Mucosa of descending colon (tissue), 3 donors: ENCODE measurements at regions not wholly inside any gene's neighbourhood (a gene's known extent, or its start where the extent isn't known, plus 50 kb on each side); places are given as distances from the start of the nearest gene placed in this dataset.
"Not testable (repeated sequence)": the region's sequence is repeated elsewhere in the genome, so short reads cannot be mapped to it uniquely, and the experiment has no call there.

ENCODE experiments used
- ATAC-seq: fragments of 200-7000 bp; cut with Tn5 transposase; one replicate; pipeline ENCODE4 v1.9.1; 2020; ENCODE audit warnings: mild to moderate bottlenecking, moderate library complexity
- DNase-seq, 3 donors: peaks; one replicate each; pipeline ENCODE4 v3.0.0-alpha.2; 2020
- H3K36me3 ChIP-seq: fragments of 200-600 bp; one replicate; pipeline ENCODE4 v1.8.0; 2021; ENCODE audit warnings: low read depth, mild to moderate bottlenecking
- H3K4me1 ChIP-seq: fragments of 200-600 bp; one replicate; pipeline ENCODE4 v1.8.0; 2021; ENCODE audit warnings: low read depth, mild to moderate bottlenecking
- H3K4me3 ChIP-seq: fragments of 200-600 bp; one replicate; pipeline ENCODE4 v1.8.0; 2021; ENCODE audit warnings: mild to moderate bottlenecking
- H3K9me3 ChIP-seq: fragments of 200-600 bp; one replicate; pipeline ENCODE4 v1.8.0; 2021; ENCODE audit warnings: mild to moderate bottlenecking
- intact Hi-C, 2 donors: fragments of 100-400 bp; cut with DNase I in 1 of 2; cut with micrococcal nuclease in 1 of 2; formaldehyde crosslinking; loops; one replicate each; pipeline versions ENCODE4 v1.11.0 to v1.11.1; 2022; cut with DNase I, micrococcal nuclease
- TF ChIP-seq, protein P1 (sequence below): fragments of 200-600 bp; IDR thresholded peaks from one replicate; pipeline ENCODE4 v1.8.0; 2022; ENCODE audit warnings: antibody characterized with exemption, mild to moderate bottlenecking
- donor health status: DM: no; HTN: no; CAD: no; lungs with moderate emphysema.
- donor health status: DM: no; HTN: no; CAD: no.
- donor health status: DM: no; HTN: yes; CAD: no.

DNA sequence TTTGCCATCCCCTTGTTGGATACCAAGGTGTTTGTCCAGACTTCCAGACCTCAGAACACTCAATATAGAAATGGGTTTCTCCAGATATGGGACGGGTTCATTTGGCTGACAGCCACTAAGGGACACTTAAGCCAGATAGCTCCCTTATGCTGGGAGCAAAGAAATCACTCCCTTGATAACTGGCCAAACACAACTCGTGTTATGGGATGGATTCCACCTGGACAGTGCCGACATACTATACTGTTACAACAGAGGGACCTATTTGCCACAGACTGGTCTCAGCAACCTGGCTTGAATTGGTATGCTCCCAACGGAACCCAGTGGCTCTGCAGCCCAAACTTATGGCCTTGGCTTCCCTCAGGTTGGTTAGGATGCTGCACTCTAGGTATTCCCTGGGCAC is 114.0 kb upstream of the PLCL2 start:
- no peaks in the 10 kb centered on the region for H3K4me1 ChIP-seq
- H3K9me3 ChIP-seq = no peaks in the 10 kb centered on the region
- ATAC-seq (no peak), DNase-seq (no peak)
- TF ChIP-seq, protein P1, sequence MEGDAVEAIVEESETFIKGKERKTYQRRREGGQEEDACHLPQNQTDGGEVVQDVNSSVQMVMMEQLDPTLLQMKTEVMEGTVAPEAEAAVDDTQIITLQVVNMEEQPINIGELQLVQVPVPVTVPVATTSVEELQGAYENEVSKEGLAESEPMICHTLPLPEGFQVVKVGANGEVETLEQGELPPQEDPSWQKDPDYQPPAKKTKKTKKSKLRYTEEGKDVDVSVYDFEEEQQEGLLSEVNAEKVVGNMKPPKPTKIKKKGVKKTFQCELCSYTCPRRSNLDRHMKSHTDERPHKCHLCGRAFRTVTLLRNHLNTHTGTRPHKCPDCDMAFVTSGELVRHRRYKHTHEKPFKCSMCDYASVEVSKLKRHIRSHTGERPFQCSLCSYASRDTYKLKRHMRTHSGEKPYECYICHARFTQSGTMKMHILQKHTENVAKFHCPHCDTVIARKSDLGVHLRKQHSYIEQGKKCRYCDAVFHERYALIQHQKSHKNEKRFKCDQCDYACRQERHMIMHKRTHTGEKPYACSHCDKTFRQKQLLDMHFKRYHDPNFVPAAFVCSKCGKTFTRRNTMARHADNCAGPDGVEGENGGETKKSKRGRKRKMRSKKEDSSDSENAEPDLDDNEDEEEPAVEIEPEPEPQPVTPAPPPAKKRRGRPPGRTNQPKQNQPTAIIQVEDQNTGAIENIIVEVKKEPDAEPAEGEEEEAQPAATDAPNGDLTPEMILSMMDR = no peak
- intact Hi-C loops = no loop called here
- no peaks in the 10 kb centered on the region for H3K36me3 ChIP-seq
- no peak overlapping the region for H3K4me3 ChIP-seq

DNA sequence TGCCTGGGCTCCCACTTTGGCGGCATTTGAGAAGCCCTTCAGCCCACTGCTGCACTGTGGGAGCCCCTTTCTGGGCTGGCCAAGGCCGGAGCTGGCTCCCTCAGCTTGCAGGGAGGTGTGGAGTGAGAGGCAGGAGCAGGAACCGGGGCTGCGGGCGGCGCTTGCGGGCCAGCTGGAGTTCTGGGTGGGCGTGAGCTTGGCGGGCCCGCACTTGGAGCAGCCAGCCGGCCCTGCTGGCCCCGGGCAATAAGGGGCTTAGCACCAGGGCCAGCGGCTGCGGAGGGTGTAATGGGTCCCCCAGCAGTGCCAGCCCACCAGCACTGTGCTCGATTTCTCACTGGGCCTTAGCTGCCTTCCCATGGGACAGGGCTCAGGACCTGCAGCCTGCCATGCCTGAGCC is 111.2 kb upstream of the PLCL2 start:
- H3K9me3 ChIP-seq, H3K4me3 ChIP-seq, ATAC-seq, intact Hi-C loops, H3K36me3 ChIP-seq, H3K4me1 ChIP-seq, DNase-seq: not testable (repeated sequence)

DNA sequence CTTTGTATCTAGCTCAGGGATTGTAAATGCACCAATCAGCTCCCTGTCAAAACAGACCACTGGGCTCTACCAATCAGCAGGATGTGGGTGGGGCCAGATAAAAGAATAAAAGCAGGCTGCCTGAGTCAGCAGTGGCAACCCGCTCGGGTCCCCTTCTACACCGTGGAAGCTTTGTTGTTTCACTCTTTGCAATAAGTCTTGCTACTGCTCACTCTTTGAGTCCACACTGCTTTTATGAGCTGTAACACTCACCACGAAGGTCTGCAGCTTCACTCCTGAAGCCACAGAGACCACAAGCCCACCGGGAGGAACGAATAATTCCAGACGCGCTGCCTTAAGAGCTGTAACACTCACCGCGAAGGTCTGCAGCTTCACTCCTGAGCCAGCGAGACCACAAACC is 110.2 kb upstream of the PLCL2 start:
- H3K36me3 ChIP-seq, DNase-seq, H3K9me3 ChIP-seq, ATAC-seq, H3K4me1 ChIP-seq, intact Hi-C loops, H3K4me3 ChIP-seq: not testable (repeated sequence)

DNA sequence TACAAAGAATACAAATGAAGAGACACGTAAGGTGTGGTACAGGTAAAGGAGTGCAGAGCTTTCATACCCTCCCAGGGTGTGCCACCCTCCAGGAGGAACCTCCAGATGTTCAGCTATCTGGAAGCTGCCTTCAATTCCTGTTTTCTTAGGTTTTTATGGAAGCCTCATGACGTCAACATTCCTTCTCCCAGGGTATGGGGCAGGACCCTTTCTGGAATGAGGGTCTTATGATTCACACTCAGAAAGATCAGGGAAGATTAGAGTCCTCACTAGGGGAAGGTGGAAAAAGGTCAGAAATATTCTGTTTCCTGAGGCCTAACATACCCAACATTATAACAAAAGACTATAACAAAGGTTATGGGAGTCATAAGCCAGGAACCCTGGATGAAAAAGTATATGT is 99.8 kb upstream of the PLCL2 start:
- no peak for DNase-seq
- no peaks in the 10 kb centered on the region for H3K4me1 ChIP-seq
- intact Hi-C loops = no loop called here
- no peaks in the 10 kb centered on the region for H3K36me3 ChIP-seq
- TF ChIP-seq, protein P1 = no peak
- H3K4me3 ChIP-seq = no peak overlapping the region
- no peak for ATAC-seq
- H3K9me3 ChIP-seq = no peaks in the 10 kb centered on the region

DNA sequence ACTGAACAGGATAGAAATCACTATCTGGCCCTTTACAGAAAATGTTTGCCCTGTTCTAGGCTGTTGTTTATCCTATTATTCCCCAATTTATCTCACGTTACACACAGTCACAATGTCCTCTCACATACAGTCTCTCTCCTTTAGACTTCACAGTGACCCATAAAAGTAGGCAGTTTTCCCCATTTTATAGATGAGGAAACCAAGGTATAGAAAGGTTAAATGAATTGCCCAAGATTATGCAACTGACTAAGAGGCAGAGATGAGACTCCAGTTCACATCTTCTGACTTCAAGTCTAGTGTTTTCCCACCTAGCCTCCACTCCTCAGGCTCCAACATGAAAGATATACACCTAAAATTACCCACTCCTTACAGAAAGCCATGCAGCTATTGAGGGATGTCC is 99.3 kb upstream of the PLCL2 start:
- Histone ChIP-seq H3K36me3 (no peaks in the 10 kb centered on the region), H3K4me3 (no peak overlapping the region), H3K9me3 (no peaks in the 10 kb centered on the region), H3K4me1 (no peaks in the 10 kb centered on the region)
- TF ChIP-seq, protein P1 = no peak
- DNase-seq (no peak), ATAC-seq (no peak)
- intact Hi-C loops = no loop called here

DNA sequence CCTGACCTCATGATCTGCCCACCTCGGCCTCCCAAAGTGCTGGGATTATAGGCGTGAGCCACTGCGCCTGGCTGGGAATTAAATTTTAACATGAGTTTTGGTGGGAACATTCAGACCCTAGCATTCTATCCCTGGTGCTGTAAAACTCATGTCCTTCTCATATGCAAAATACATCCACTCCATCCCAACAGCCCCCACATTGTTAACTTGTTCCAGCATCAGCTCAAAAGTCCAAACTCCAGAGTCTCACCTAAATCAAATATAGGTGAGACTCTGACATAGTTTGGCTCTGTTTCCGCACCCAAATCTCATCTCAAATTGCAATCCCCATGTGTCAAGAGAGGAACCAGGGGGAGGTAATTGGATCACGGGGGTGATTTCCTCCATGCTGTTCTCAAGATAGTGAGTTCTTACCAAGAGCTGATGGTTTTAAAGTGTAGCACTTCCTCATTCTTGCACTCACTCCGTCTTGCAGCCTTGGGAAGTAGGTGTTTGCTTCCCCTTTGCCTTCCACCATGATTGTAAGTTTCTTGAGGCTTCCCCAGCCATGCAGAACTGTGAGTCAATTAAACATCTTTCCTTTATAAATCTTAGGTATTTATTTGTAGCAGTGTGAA is 96.2 kb upstream of the PLCL2 start:
- H3K36me3 ChIP-seq = no peaks in the 10 kb centered on the region
- no peaks in the 10 kb centered on the region for H3K9me3 ChIP-seq
- ATAC-seq (no peak), DNase-seq (no peak)
- TF ChIP-seq, protein P1 = no peak
- no peak overlapping the region for H3K4me3 ChIP-seq
- intact Hi-C loops = no loop called here
- no peaks in the 10 kb centered on the region for H3K4me1 ChIP-seq
